HEK293 (cell line): ENCODE measurements at regions not wholly inside any gene's neighbourhood (a gene's known extent, or its start where the extent isn't known, plus 50 kb on each side); places are given as distances from the start of the nearest gene placed in this dataset.

Source experiments
- CTCF ChIA-PET: fragments of 350-600 bp; formaldehyde crosslinking; extraction: SDS; loops from one replicate; lab custom pipeline; 2021; ENCODE audit warnings: antibody characterized with exemption; lab: Yijun Ruan, JAX
- POLR2A ChIA-PET: fragments of 300-600 bp; formaldehyde crosslinking; extraction: SDS; loops from one replicate; lab custom pipeline; 2020; ENCODE audit warnings: antibody characterized with exemption, inconsistent platforms; lab: Yijun Ruan, JAX
- H3K27ac ChIP-seq: fragments of 200-500 bp; sonication (Bioruptor generic); 2 replicates; pipeline ENCODE4 v1.5.1; 2014; ENCODE audit warnings: low read depth, low read length, control low read depth, inconsistent platforms; ENCODE audit errors: extremely low read depth
- H3K36me3 ChIP-seq, 2 experiments: fragments of 200-500 bp in 1 of 2; sonication (Bioruptor generic) in 1 of 2; 1 replicate in 1 of 2; 2 replicates in 1 of 2; pipeline ENCODE4 v1.5.1; 2014 to 2017; ENCODE audit warnings: inconsistent platforms in 2 of 2, low read length in 2 of 2; ENCODE audit not compliant: control insufficient read depth in 2 of 2, insufficient read depth in 1 of 2
- H3K4me1 ChIP-seq: fragments of 200-500 bp; sonication (Bioruptor generic); 2 replicates; pipeline ENCODE4 v1.5.1; 2014; ENCODE audit warnings: mild to moderate bottlenecking, low read length, inconsistent platforms; ENCODE audit not compliant: control insufficient read depth, insufficient read depth
- H3K4me3 ChIP-seq: 2 replicates; pipeline ENCODE4 v1.5.1; 2011; ENCODE audit warnings: low read depth, mild to moderate bottlenecking, control low read depth, low read length, moderate library complexity
- H3K9me3 ChIP-seq: fragments of 200-500 bp; sonication (Bioruptor generic); 2 replicates; pipeline ENCODE4 v1.5.1; 2014; ENCODE audit warnings: low read depth, low read length, inconsistent platforms; ENCODE audit not compliant: control insufficient read depth, insufficient read depth
- BCL11A ChIP-seq: fragments of 450-650 bp; formaldehyde crosslinking; IDR thresholded peaks from 2 replicates; pipeline ENCODE4 v1.5.1; 2016; ENCODE audit warnings: low read depth, missing biosample characterization, missing genetic modification characterization
- HOXD13 ChIP-seq: sonication (generic); formaldehyde crosslinking; IDR thresholded peaks from 2 replicates; pipeline ENCODE4 v1.8.0; 2022; ENCODE audit warnings: missing genetic modification reagents, borderline replicate concordance
- KLF1 ChIP-seq: fragments of 450-650 bp; formaldehyde crosslinking; IDR thresholded peaks from 2 replicates; pipeline ENCODE4 v1.5.1; 2016; ENCODE audit warnings: missing biosample characterization, missing genetic modification characterization
- MEIS1 ChIP-seq: sonication (generic); formaldehyde crosslinking; IDR thresholded peaks from 2 replicates; pipeline ENCODE4 v1.8.1; 2022; ENCODE audit warnings: missing genetic modification reagents, mild to moderate bottlenecking, borderline replicate concordance
- MYNN ChIP-seq: fragments of 450-650 bp; formaldehyde crosslinking; IDR thresholded peaks from 2 replicates; pipeline ENCODE4 v1.5.1; 2016; ENCODE audit warnings: missing biosample characterization, missing genetic modification characterization, borderline replicate concordance
- OSR2 ChIP-seq: fragments of 450-650 bp; formaldehyde crosslinking; IDR thresholded peaks from 2 replicates; pipeline ENCODE4 v1.5.1; 2016; ENCODE audit warnings: missing biosample characterization, missing genetic modification characterization
- OVOL3 ChIP-seq: fragments of 450-650 bp; formaldehyde crosslinking; IDR thresholded peaks from 2 replicates; pipeline ENCODE4 v1.5.1; 2016; ENCODE audit warnings: missing biosample characterization, missing genetic modification characterization
- REPIN1 ChIP-seq: fragments of 450-650 bp; formaldehyde crosslinking; IDR thresholded peaks from 2 replicates; pipeline ENCODE4 v1.5.1; 2017; ENCODE audit warnings: missing biosample characterization, missing genetic modification characterization, low read depth
- SALL2 ChIP-seq: fragments of 450-650 bp; formaldehyde crosslinking; IDR thresholded peaks from 2 replicates; pipeline ENCODE4 v1.5.0; 2017; ENCODE audit warnings: missing biosample characterization, mild to moderate bottlenecking, missing genetic modification characterization, borderline replicate concordance
- ZBTB20 ChIP-seq: fragments of 450-650 bp; formaldehyde crosslinking; IDR thresholded peaks from 2 replicates; pipeline ENCODE4 v1.5.1; 2016; ENCODE audit warnings: missing biosample characterization, missing genetic modification characterization
- ZNF112 ChIP-seq: fragments of 450-650 bp; formaldehyde crosslinking; IDR thresholded peaks from 2 replicates; pipeline ENCODE4 v1.5.0; 2017; ENCODE audit warnings: missing biosample characterization, missing genetic modification characterization
- ZNF121 ChIP-seq: fragments of 450-650 bp; formaldehyde crosslinking; IDR thresholded peaks from 2 replicates; pipeline ENCODE4 v1.5.1; 2016; ENCODE audit warnings: missing biosample characterization, missing genetic modification characterization
- ZNF132 ChIP-seq: fragments of 450-650 bp; formaldehyde crosslinking; IDR thresholded peaks from 2 replicates; pipeline ENCODE4 v1.5.1; 2017; ENCODE audit warnings: missing biosample characterization, missing genetic modification characterization, borderline replicate concordance
- ZNF157 ChIP-seq: fragments of 450-650 bp; formaldehyde crosslinking; IDR thresholded peaks from 2 replicates; pipeline ENCODE4 v1.5.1; 2016; ENCODE audit warnings: missing biosample characterization, missing genetic modification characterization
- ZNF174 ChIP-seq: fragments of 450-650 bp; formaldehyde crosslinking; IDR thresholded peaks from 2 replicates; pipeline ENCODE4 v1.5.0; 2017; ENCODE audit warnings: missing biosample characterization, mild to moderate bottlenecking, missing genetic modification characterization
- ZNF18 ChIP-seq: fragments of 450-650 bp; formaldehyde crosslinking; IDR thresholded peaks from 2 replicates; pipeline ENCODE4 v1.5.1; 2016; ENCODE audit warnings: missing biosample characterization, missing genetic modification characterization
- ZNF202 ChIP-seq: fragments of 450-650 bp; formaldehyde crosslinking; IDR thresholded peaks from 2 replicates; pipeline ENCODE4 v1.5.1; 2016; ENCODE audit warnings: missing biosample characterization, missing genetic modification characterization, borderline replicate concordance
- ZNF23 ChIP-seq: fragments of 450-650 bp; formaldehyde crosslinking; IDR thresholded peaks from 2 replicates; pipeline ENCODE4 v1.5.1; 2016; ENCODE audit warnings: missing biosample characterization, missing genetic modification characterization, borderline replicate concordance
- ZNF26 ChIP-seq: fragments of 450-650 bp; formaldehyde crosslinking; IDR thresholded peaks from 2 replicates; pipeline ENCODE4 v1.5.1; 2016; ENCODE audit warnings: missing biosample characterization, missing genetic modification characterization
- ZNF266 ChIP-seq: fragments of 450-650 bp; formaldehyde crosslinking; IDR thresholded peaks from 2 replicates; pipeline ENCODE4 v1.5.1; 2016; ENCODE audit warnings: missing biosample characterization, missing genetic modification characterization, low read depth
- ZNF292 ChIP-seq: fragments of 450-650 bp; formaldehyde crosslinking; IDR thresholded peaks from 2 replicates; pipeline ENCODE4 v1.5.1; 2016; ENCODE audit warnings: low read depth, missing biosample characterization, missing genetic modification characterization, borderline replicate concordance
- ZNF449 ChIP-seq: fragments of 450-650 bp; formaldehyde crosslinking; IDR thresholded peaks from 2 replicates; pipeline ENCODE4 v1.5.1; 2017; ENCODE audit warnings: missing biosample characterization, mild to moderate bottlenecking, missing genetic modification characterization, moderate library complexity
- ZNF473 ChIP-seq: fragments of 450-650 bp; formaldehyde crosslinking; IDR thresholded peaks from 2 replicates; pipeline ENCODE4 v1.5.1; 2017; ENCODE audit warnings: missing biosample characterization, missing genetic modification characterization
- ZNF48 ChIP-seq: fragments of 450-650 bp; formaldehyde crosslinking; IDR thresholded peaks from 2 replicates; pipeline ENCODE4 v1.5.1; 2016; ENCODE audit warnings: missing biosample characterization, missing genetic modification characterization
- ZNF529 ChIP-seq: fragments of 450-650 bp; formaldehyde crosslinking; IDR thresholded peaks from 2 replicates; pipeline ENCODE4 v1.5.1; 2017; ENCODE audit warnings: missing genetic modification characterization, missing biosample characterization; ENCODE audit not compliant: insufficient replicate concordance
- ZNF555 ChIP-seq: fragments of 450-650 bp; formaldehyde crosslinking; conservative IDR thresholded peaks from 2 replicates; pipeline ENCODE4 v1.5.1; 2017; ENCODE audit warnings: missing biosample characterization, mild to moderate bottlenecking, missing genetic modification characterization, inconsistent platforms
- ZNF571 ChIP-seq: fragments of 450-650 bp; formaldehyde crosslinking; IDR thresholded peaks from 2 replicates; pipeline ENCODE4 v1.5.0; 2017; ENCODE audit warnings: missing biosample characterization, missing genetic modification characterization
- ZNF621 ChIP-seq: fragments of 450-650 bp; formaldehyde crosslinking; IDR thresholded peaks from 2 replicates; pipeline ENCODE4 v1.5.1; 2017; ENCODE audit warnings: missing biosample characterization, missing genetic modification characterization
- ZNF777 ChIP-seq: fragments of 450-650 bp; formaldehyde crosslinking; IDR thresholded peaks from 2 replicates; pipeline ENCODE4 v1.5.1; 2017; ENCODE audit warnings: missing biosample characterization, missing genetic modification characterization, borderline replicate concordance
- ZNF785 ChIP-seq: fragments of 450-650 bp; formaldehyde crosslinking; IDR thresholded peaks from 2 replicates; pipeline ENCODE4 v1.5.1; 2016; ENCODE audit warnings: missing biosample characterization, missing genetic modification characterization
- ZSCAN30 ChIP-seq: fragments of 450-650 bp; IDR thresholded peaks from 2 replicates; pipeline ENCODE4 v1.5.1; 2018; ENCODE audit warnings: missing biosample characterization, mild to moderate bottlenecking, missing genetic modification characterization, moderate library complexity

- TF ChIP-seq ZBTB20 (tag by site-specific recombination) (no peak), ZNF48 (tag by site-specific recombination) (no peak), ZNF26 (tag by site-specific recombination) (no peak), ZNF777 (tag by site-specific recombination) (no peak), ZNF121 (no peak), ZNF621 (tag by site-specific recombination) (no peak), ZNF449 (tag by site-specific recombination) (no peak), ZNF112 (tag by site-specific recombination) (no peak), REPIN1 (tag by site-specific recombination) (no peak), ZNF473 (tag by site-specific recombination) (no peak), ZNF202 (tag by site-specific recombination) (no peak)
- Histone ChIP-seq H3K27ac (no peak overlapping the region), H3K36me3 (no peaks in the 10 kb centered on the region), H3K4me3 (no peak overlapping the region), H3K4me1 (no peaks in the 10 kb centered on the region), H3K9me3 (no peaks in the 10 kb centered on the region)
- CTCF ChIA-PET: no interaction called here
- POLR2A ChIA-PET: no interaction called here
Observed at GRCh38 chr3:110774496-110775265, 296.9 kb upstream of the NECTIN3 start.

GRCh38 chr3:110779581-110779980 is 292.0 kb upstream of the NECTIN3 start:
- POLR2A ChIA-PET: no interaction called here
- CTCF ChIA-PET: no interaction called here

GRCh38 chr3:110783541-110783940 is 288.1 kb upstream of the NECTIN3 start:
- POLR2A ChIA-PET: no interaction called here
- H3K27ac ChIP-seq: no peak overlapping the region
- no peaks in the 10 kb centered on the region for H3K9me3 ChIP-seq
- no peaks in the 10 kb centered on the region for H3K36me3 ChIP-seq
- no peak overlapping the region for H3K4me3 ChIP-seq
- CTCF ChIA-PET: no interaction called here
- H3K4me1 ChIP-seq: no peaks in the 10 kb centered on the region
- TF ChIP-seq ZNF18 (tag by site-specific recombination) (no peak), SALL2 (tag by site-specific recombination) (no peak), OSR2 (tag by site-specific recombination) (no peak), ZNF529 (no peak), OVOL3 (tag by site-specific recombination) (no peak), HOXD13 (CRISPR knock-in tag) (no peak), ZNF157 (tag by site-specific recombination) (no peak), ZNF571 (tag by site-specific recombination) (no peak), ZNF174 (no peak), ZNF132 (tag by site-specific recombination) (no peak), KLF1 (tag by site-specific recombination) (no peak), BCL11A (tag by site-specific recombination) (no peak), MEIS1 (CRISPR knock-in tag) (no peak), ZNF292 (tag by site-specific recombination) (no peak), ZSCAN30 (tag by site-specific recombination) (no peak), ZNF785 (no peak), ZNF266 (tag by site-specific recombination) (no peak)

More at GRCh38 chr3:110779581-110779980, 292.0 kb upstream of the NECTIN3 start:
- Histone ChIP-seq H3K9me3 (no peaks in the 10 kb centered on the region), H3K27ac (no peak overlapping the region), H3K4me3 (no peak overlapping the region), H3K36me3 (no peaks in the 10 kb centered on the region), H3K4me1 (no peaks in the 10 kb centered on the region)
- no peak for TF ChIP-seq MYNN (tag by site-specific recombination)
- no peak for TF ChIP-seq ZNF23
- no peak for TF ChIP-seq ZNF555 (tag by site-specific recombination)
